HG03159 (cell line): ENCODE measurements at regions not wholly inside any gene's neighbourhood (a gene's known extent, or its start where the extent isn't known, plus 50 kb on each side); places are given as distances from the start of the nearest gene placed in this dataset.

Experiments
- ATAC-seq: cut with Tn5 transposase; IDR thresholded peaks from one replicate; pipeline ENCODE4 v1.9.1; 2021; ENCODE audit warnings: mild to moderate bottlenecking, moderate library complexity; ENCODE audit not compliant: unreplicated experiment

GRCh38 chr6:167573461-167574215 lies 248.8 kb downstream of the TTLL2 start:
- ATAC-seq, result no peak

GRCh38 chr6:167574431-167575151 lies 249.7 kb downstream of the TTLL2 start:
- no peak for ATAC-seq

GRCh38 chr6:167575158-167575696 lies 250.3 kb downstream of the TTLL2 start:
- no peak for ATAC-seq

- ATAC-seq, result no peak
Observed at GRCh38 chr6:167576050-167576741, 250.5 kb upstream of the AFDN start.

GRCh38 chr6:167576828-167577503 lies 249.7 kb upstream of the AFDN start:
- ATAC-seq, result no peak

- ATAC-seq, result no peak
Observed at GRCh38 chr6:167577891-167578361, 248.8 kb upstream of the AFDN start.

- no peak for ATAC-seq
Observed at GRCh38 chr6:167578371-167578901, 248.3 kb upstream of the AFDN start.

GRCh38 chr6:167579806-167580618 lies 246.7 kb upstream of the AFDN start:
- no peak for ATAC-seq

- no peak for ATAC-seq
Observed at GRCh38 chr6:167580619-167580911, 246.1 kb upstream of the AFDN start.

GRCh38 chr6:167581637-167582036 lies 245.1 kb upstream of the AFDN start:
- ATAC-seq, result no peak

GRCh38 chr6:167583412-167583811 lies 243.3 kb upstream of the AFDN start:
- ATAC-seq, result no peak

GRCh38 chr6:167588181-167588919 lies 238.4 kb upstream of the AFDN start:
- no peak for ATAC-seq

GRCh38 chr6:167588920-167589614 lies 237.6 kb upstream of the AFDN start:
- no peak for ATAC-seq

- no peak for ATAC-seq
Observed at GRCh38 chr6:167589615-167589940, 237.1 kb upstream of the AFDN start.

GRCh38 chr6:167590193-167590592 lies 236.5 kb upstream of the AFDN start:
- ATAC-seq, result no peak
